ENCODE measurements at regions not wholly inside any gene's neighbourhood (a gene's known extent, or its start where the extent isn't known, plus 50 kb on each side); places are given as distances from the start of the nearest gene placed in this dataset.

DNA sequence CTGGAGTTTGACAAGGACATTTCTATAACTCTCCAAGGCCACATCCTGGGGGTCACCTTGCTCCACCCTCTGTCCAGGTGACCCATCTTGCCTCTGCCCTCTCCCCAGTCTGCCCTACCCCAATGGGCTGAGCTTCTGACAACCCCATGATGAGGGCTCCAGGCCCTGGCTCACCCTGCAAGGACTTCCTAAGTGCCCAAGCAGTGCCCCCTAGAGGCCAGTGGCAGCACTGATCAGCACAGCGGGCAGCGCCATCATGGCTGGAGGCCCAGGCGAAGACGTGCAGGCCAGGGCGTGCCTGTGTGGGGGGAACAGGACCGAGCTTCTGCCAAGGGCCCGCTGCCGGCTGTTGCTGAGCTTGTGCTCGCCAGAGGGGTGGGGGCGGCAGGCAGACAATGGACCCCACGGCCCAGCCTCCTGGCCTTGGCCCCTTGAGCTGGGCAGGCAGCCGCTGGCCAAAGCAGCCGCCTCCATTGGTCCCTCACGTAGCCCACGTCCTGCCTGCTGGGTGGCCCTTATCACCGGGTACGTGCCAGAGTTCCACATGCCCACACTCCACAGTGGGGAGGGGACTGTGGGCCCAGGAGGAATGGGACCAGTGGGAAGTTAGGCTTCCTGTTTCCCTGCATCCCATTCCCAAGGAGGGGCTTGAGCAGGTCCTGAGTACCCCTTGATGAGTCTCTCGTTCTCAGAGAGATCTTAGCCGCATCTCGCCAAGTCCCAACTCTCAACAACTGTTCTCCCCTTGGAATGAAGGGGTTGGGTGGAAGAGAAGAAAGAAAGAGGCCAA is 64.3 kb downstream of the MRPL14 start:
- intact Hi-C loops (cut with micrococcal nuclease): no loop called here
- Mint-ChIP-seq H3K4me1 (peaks cover 22% of the 10 kb centered on the region), H3K4me3 (no peak overlapping the region), H3K9me3 (no peaks in the 10 kb centered on the region), H3K36me3 (ENCODE audit: low read depth) (no peaks in the 10 kb centered on the region), H3K27me3 (no peaks in the 10 kb centered on the region), H3K27ac (no peak overlapping the region)
- DNase-seq: peak; percentile 81

- Mint-ChIP-seq H3K27me3 (no peaks in the 10 kb centered on the region), H3K36me3 (ENCODE audit: low read depth) (no peaks in the 10 kb centered on the region), H3K27ac (no peak overlapping the region), H3K9me3 (no peaks in the 10 kb centered on the region), H3K4me1 (peaks cover 22% of the 10 kb centered on the region), H3K4me3 (no peak overlapping the region)
- no peak for DNase-seq
- intact Hi-C loops (cut with micrococcal nuclease): no loop called here
These were observed 65.0 kb downstream of the MRPL14 start for GRCh38 chr6:44062105-44062770.

DNA sequence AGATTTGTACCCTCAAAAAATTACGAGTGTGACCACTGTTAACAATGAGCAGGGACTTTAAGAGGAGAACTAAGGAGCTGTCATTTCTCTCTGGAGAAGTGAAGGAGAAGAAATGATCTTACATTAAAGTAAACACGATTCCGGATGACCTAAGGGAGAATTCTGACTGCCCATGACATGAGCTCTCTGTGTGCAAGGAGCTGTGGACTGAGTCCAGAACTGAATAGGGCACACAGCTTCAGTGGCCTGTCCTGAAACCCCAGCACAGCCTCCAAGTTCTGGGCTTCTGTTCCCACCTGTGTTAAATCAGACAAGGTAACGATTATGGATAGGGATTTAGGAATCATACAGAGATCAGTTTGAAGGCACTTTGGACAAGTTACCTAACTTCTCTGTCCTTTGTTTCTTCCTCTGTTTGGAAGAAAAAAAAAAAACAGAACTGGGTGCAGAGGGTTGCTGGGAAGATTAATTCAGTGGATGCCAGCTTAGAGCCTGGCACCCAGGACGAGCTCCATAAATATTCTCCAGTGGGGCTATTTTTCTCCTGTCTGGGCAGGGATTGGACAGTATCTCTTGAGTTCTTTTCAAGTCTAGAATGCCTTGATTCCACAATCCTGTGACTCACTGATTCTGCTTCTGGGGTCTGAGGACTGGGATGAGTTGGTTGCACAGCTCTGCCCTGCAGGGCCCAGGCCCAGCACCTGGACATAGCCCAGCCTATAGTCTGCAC is 65.7 kb downstream of the MRPL14 start:
- Mint-ChIP-seq H3K36me3 (ENCODE audit: low read depth) (no peaks in the 10 kb centered on the region), H3K9me3 (no peaks in the 10 kb centered on the region), H3K4me1 (peaks cover 22% of the 10 kb centered on the region), H3K4me3 (no peak overlapping the region), H3K27ac (no peak overlapping the region), H3K27me3 (no peaks in the 10 kb centered on the region)
- intact Hi-C loops (cut with micrococcal nuclease): no loop called here
- DNase-seq: no peak

DNA sequence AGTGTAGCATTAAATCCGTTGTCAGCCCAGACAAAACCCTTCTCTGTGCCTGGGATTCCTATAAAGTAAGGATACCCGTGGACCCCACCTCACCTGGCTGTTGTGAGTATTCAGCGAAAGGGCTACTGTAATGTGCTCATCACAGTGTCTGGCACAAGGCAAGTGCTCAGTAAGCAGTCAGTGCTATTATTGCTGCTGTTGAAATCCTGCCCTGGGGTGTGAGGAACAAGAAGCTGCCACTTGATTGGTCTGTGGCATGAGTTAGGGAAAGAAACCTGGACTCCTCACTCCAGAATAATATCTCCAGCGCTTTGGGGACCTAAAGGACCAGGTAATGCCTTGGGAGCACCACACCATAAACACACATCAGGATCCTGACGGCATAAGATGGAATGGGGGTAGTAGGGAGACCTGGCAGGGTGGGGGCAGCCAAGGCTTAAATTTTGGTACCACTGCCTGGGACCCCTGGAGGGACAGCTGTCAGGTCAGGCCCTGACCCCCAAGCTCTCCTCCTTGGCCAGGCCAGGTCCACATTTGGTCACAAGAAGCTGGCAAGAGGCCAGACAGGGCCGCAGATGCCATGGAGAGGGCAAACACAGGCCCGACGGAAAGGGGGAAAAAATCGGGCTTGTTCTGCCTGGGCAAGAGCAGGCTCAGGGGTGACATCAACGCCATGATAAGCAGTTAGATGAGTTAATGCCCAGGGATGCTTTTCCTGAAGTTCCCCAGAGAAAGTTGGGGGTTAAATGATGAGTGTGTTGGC is 66.5 kb downstream of the MRPL14 start:
- Mint-ChIP-seq H3K4me1 (peaks cover 22% of the 10 kb centered on the region), H3K36me3 (ENCODE audit: low read depth) (no peaks in the 10 kb centered on the region), H3K4me3 (no peak overlapping the region), H3K27me3 (no peaks in the 10 kb centered on the region), H3K9me3 (no peaks in the 10 kb centered on the region), H3K27ac (no peak overlapping the region)
- DNase-seq: no peak
- intact Hi-C loops (cut with micrococcal nuclease): no loop called here

GRCh38 chr6:44059359-44060346 is 67.6 kb downstream of the MRPL14 start:
- intact Hi-C loops (cut with micrococcal nuclease): no loop called here
- no peak overlapping the region for H3K27ac Mint-ChIP-seq
- H3K4me1 Mint-ChIP-seq: peaks cover 18% of the 10 kb centered on the region
- H3K27me3 Mint-ChIP-seq: no peaks in the 10 kb centered on the region
- H3K4me3 Mint-ChIP-seq: no peak overlapping the region
- H3K9me3 Mint-ChIP-seq: no peaks in the 10 kb centered on the region
- no peak for DNase-seq
- H3K36me3 Mint-ChIP-seq (ENCODE audit: low read depth): no peaks in the 10 kb centered on the region

GRCh38 chr6:44058617-44059358 is 68.5 kb downstream of the MRPL14 start:
- no peak overlapping the region for H3K27ac Mint-ChIP-seq
- H3K9me3 Mint-ChIP-seq: no peaks in the 10 kb centered on the region
- H3K36me3 Mint-ChIP-seq (ENCODE audit: low read depth): no peaks in the 10 kb centered on the region
- no peak overlapping the region for H3K4me3 Mint-ChIP-seq
- no peaks in the 10 kb centered on the region for H3K27me3 Mint-ChIP-seq
- DNase-seq: no peak
- intact Hi-C loops (cut with micrococcal nuclease): no loop called here
- peaks cover 14% of the 10 kb centered on the region for H3K4me1 Mint-ChIP-seq

DNA sequence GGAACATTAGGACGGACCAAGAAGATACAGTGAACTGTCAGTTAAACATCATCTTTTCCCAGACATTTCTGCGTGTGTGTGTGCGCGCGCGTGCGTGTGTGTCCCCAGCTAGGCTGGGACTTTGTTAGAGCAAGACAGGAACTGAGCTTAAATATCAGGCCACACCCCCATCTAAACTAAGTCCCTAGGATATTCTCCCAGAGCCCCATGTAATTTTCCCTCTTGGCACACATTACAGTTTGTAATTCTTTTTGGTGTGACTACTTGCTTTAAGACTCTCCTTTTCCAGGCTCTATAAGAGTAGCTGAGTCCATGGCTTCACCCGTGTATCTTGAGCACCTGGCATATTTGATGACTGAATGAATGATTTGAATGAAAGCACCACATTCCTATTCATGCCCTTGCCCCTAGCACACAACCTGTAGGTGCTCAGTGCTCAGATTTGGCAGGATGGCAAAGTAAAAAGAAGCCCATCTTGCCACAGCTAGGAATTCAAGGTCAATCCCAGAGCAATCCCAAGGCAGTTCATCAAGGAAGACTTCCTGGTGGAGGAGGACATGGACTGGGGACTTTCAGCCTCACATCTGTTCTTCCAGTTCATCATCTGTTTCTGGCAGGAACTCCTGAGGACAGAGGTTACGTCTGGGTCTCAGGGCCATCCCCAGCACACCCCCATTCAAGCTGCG is 69.2 kb downstream of the MRPL14 start:
- Mint-ChIP-seq H3K4me3 (no peak overlapping the region), H3K27me3 (no peaks in the 10 kb centered on the region), H3K36me3 (ENCODE audit: low read depth) (no peaks in the 10 kb centered on the region), H3K4me1 (peaks cover 14% of the 10 kb centered on the region), H3K27ac (no peak overlapping the region), H3K9me3 (no peaks in the 10 kb centered on the region)
- DNase-seq: no peak
- intact Hi-C loops (cut with micrococcal nuclease): no loop called here

DNA sequence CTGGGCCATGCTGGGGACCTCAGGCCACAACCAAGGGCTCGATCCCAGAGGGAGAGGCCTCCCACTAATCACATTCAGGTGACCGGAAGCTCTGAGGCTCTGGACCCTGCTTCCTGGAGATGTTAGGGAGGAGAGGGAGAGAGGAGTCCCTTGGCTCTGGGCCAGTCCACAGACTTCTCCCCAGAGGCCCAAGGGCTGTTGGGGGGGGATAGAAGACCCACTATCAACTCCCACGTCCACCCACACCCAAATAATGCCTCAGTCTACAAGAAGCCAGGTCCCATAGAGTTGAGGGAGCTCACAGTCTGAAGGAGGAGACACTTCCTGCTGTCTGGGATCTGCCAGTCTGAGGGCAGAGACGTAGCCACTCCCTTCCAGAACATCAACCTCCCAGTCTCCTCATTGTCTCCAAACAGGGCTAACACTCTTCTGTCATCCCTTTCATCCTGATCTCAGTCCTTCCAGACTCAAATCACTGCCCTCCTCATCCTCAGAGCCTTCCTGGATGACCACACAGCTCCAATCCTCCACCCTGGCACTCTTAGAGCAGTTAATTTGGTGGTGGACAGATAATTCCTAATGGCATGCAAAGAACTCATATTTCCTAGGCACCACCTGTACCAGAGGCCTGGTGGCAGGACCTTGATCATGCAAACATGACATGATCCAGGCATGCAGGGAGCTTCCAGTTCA is 69.9 kb downstream of the MRPL14 start:
- Mint-ChIP-seq H3K9me3 (no peaks in the 10 kb centered on the region), H3K4me1 (peaks cover 14% of the 10 kb centered on the region), H3K27me3 (no peaks in the 10 kb centered on the region), H3K36me3 (ENCODE audit: low read depth) (no peaks in the 10 kb centered on the region), H3K4me3 (no peak overlapping the region), H3K27ac (no peak overlapping the region)
- no peak for DNase-seq
- intact Hi-C loops (cut with micrococcal nuclease): no loop called here

GRCh38 chr6:44056392-44057237 is 70.6 kb downstream of the MRPL14 start:
- Mint-ChIP-seq H3K4me3 (no peak overlapping the region), H3K36me3 (ENCODE audit: low read depth) (no peaks in the 10 kb centered on the region), H3K27ac (no peak overlapping the region), H3K4me1 (peaks cover 16% of the 10 kb centered on the region), H3K9me3 (no peaks in the 10 kb centered on the region), H3K27me3 (no peaks in the 10 kb centered on the region)
- intact Hi-C loops (cut with micrococcal nuclease): no loop called here
- DNase-seq: no peak

GRCh38 chr6:44054721-44055559 is 72.3 kb downstream of the MRPL14 start:
- no peak overlapping the region for H3K27ac Mint-ChIP-seq
- H3K4me3 Mint-ChIP-seq: no peak overlapping the region
- no peak for DNase-seq
- H3K9me3 Mint-ChIP-seq: no peaks in the 10 kb centered on the region
- H3K27me3 Mint-ChIP-seq: no peaks in the 10 kb centered on the region
- intact Hi-C loops (cut with micrococcal nuclease): no loop called here
- H3K36me3 Mint-ChIP-seq (ENCODE audit: low read depth): no peaks in the 10 kb centered on the region
- H3K4me1 Mint-ChIP-seq: peaks cover 14% of the 10 kb centered on the region
